HCT116 (cell line): ENCODE measurements at regions not wholly inside any gene's neighbourhood (a gene's known extent, or its start where the extent isn't known, plus 50 kb on each side); places are given as distances from the start of the nearest gene placed in this dataset.

Experiments
- ATAC-seq: fragments of 200-7000 bp; cut with Tn5 transposase; 2 replicates; pipeline ENCODE4 v1.9.1; 2020; ENCODE audit warnings: mild to moderate bottlenecking, moderate library complexity
- BruUV-seq: library from RNA; stranded (reverse); fragments of 400-500 nt; replicated peaks from 2 replicates; lab custom pipeline; 2021; lab: Mats Ljungman, UMichigan
- CTCF ChIA-PET: fragments of 300-600 bp; sonication (Branson Sonifier 250); formaldehyde crosslinking; loops from one replicate; lab custom pipeline; 2021; ENCODE audit warnings: antibody characterized with exemption; lab: Charles Lee
- POLR2A ChIA-PET: fragments of 300-600, 350-600 bp; sonication (Branson Sonifier 250); formaldehyde crosslinking; loops from one replicate; lab custom pipeline; 2021; ENCODE audit warnings: antibody characterized with exemption; lab: Charles Lee
- RAD21 ChIA-PET, 2 experiments: fragments of 300-600 bp; sonication (Branson Sonifier 250); formaldehyde crosslinking; loops; one replicate each; lab custom pipeline; 2023; ENCODE audit warnings: low total read pairs in 2 of 2; ENCODE audit not compliant: uncharacterized antibody in 2 of 2, unreplicated experiment in 2 of 2, low non-redundant PET in 1 of 2; lab: Charles Lee
- DNase-seq: peaks from one replicate; pipeline ENCODE4 v3.0.0-alpha.2; 2010; ENCODE audit warnings: low read depth, low spot score
- H2AFZ ChIP-seq: fragments of 200-600 bp; shearing (Covaris generic), sonication (generic); 2 replicates; pipeline ENCODE4 v1.6.1; 2017; ENCODE audit warnings: low read depth, mixed run types, mixed read lengths, antibody characterized with exemption, low read length; ENCODE audit not compliant: poor library complexity, severe bottlenecking
- H3K27ac ChIP-seq: 2 replicates; pipeline ENCODE4 v1.5.1; 2012; ENCODE audit warnings: low read depth, low read length
- H3K27me3 ChIP-seq: fragments of 200-600 bp; sonication (generic); 2 replicates; pipeline ENCODE4 v1.6.1; 2016; ENCODE audit warnings: mixed run types, low read length, mixed read lengths; ENCODE audit not compliant: insufficient read depth
- H3K36me3 ChIP-seq, 2 experiments: fragments of 200-500 bp in 1 of 2; fragments of 200-600 bp in 1 of 2; sonication (Bioruptor generic) in 1 of 2; sonication (generic) in 1 of 2; 2 replicates each; pipeline versions ENCODE4 v1.5.1 to v1.6.1; 2014 to 2016; ENCODE audit warnings: low read length in 2 of 2, inconsistent platforms in 1 of 2, mixed read lengths in 1 of 2, mixed run types in 1 of 2; ENCODE audit not compliant: insufficient read depth in 2 of 2, control insufficient read depth in 1 of 2
- H3K4me1 ChIP-seq, 2 experiments: fragments of 200-600 bp in 1 of 2; sonication (generic) in 1 of 2; 2 replicates each; pipeline versions ENCODE4 v1.5.1 to v1.6.1; 2012 to 2017; ENCODE audit warnings: low read length in 2 of 2, inconsistent platforms in 1 of 2, mild to moderate bottlenecking in 1 of 2, mixed read lengths in 1 of 2, mixed run types in 1 of 2, moderate library complexity in 1 of 2; ENCODE audit not compliant: insufficient read depth in 2 of 2, control insufficient read depth in 1 of 2
- H3K4me2 ChIP-seq: fragments of 200-600 bp; sonication (generic); 2 replicates; pipeline ENCODE4 v1.6.1; 2017; ENCODE audit warnings: mixed run types, low read length, mixed read lengths
- H3K4me3 ChIP-seq, 2 experiments: fragments of 200-600 bp in 1 of 2; sonication (generic) in 1 of 2; replicated peaks in 1 of 2; 2 replicates each; pipeline ENCODE4 v1.5.1; 2011 to 2016; ENCODE audit warnings: low read length in 2 of 2, control low read depth in 1 of 2, low read depth in 1 of 2, mild to moderate bottlenecking in 1 of 2, mixed read lengths in 1 of 2, mixed run types in 1 of 2
- H3K79me2 ChIP-seq: fragments of 200-600 bp; sonication (generic); 2 replicates; pipeline ENCODE4 v1.6.1; 2017; ENCODE audit warnings: mild to moderate bottlenecking, mixed run types, low read length, moderate library complexity, mixed read lengths; ENCODE audit not compliant: insufficient read depth
- H3K9ac ChIP-seq: fragments of 200-600 bp; sonication (generic); 2 replicates; pipeline ENCODE4 v1.6.1; 2016; ENCODE audit warnings: low read length, mixed read lengths
- H3K9me2 ChIP-seq: fragments of 200-600 bp; sonication (generic), shearing (Covaris generic); 2 replicates; pipeline ENCODE4 v1.6.1; 2017; ENCODE audit warnings: mixed run types, mild to moderate bottlenecking, moderate library complexity; ENCODE audit not compliant: insufficient read depth
- H3K9me3 ChIP-seq, 2 experiments: fragments of 200-500 bp in 1 of 2; fragments of 200-600 bp in 1 of 2; sonication (Bioruptor generic) in 1 of 2; sonication (generic) in 1 of 2; 2 replicates each; pipeline ENCODE4 v1.6.1; 2014 to 2017; ENCODE audit warnings: low read length in 2 of 2, mixed read lengths in 2 of 2, inconsistent platforms in 1 of 2, low read depth in 1 of 2, mild to moderate bottlenecking in 1 of 2, mixed run types in 1 of 2, moderate library complexity in 1 of 2; ENCODE audit not compliant: control insufficient read depth in 1 of 2, insufficient read depth in 1 of 2
- H4K20me1 ChIP-seq: fragments of 200-600 bp; sonication (generic), shearing (Covaris generic); 2 replicates; pipeline ENCODE4 v1.6.1; 2017; ENCODE audit warnings: mixed run types, mild to moderate bottlenecking, moderate library complexity; ENCODE audit not compliant: insufficient read depth
- ATF3 ChIP-seq: IDR thresholded peaks from 2 replicates; pipeline ENCODE4 v1.6.1; 2012
- CBX3 ChIP-seq: IDR thresholded peaks from 2 replicates; pipeline ENCODE4 v1.6.1; 2012; ENCODE audit warnings: low read depth
- CEBPB ChIP-seq: IDR thresholded peaks from 2 replicates; pipeline ENCODE4 v1.6.1; 2012; ENCODE audit warnings: low read depth
- CTCF ChIP-seq, 3 experiments: fragments of 200-600 bp in 1 of 3; sonication (generic) in 1 of 3; IDR thresholded peaks in 2 of 3; conservative IDR thresholded peaks in 1 of 3; 2 replicates each; pipeline ENCODE4 v1.5.1; 2012 to 2017; ENCODE audit warnings: low read depth in 2 of 3, low read length in 2 of 3, antibody characterized with exemption in 1 of 3, borderline replicate concordance in 1 of 3, control low read depth in 1 of 3, mild to moderate bottlenecking in 1 of 3, mixed read lengths in 1 of 3, mixed run types in 1 of 3, moderate library complexity in 1 of 3; ENCODE audit not compliant: insufficient read depth in 1 of 3
- EGR1 ChIP-seq: IDR thresholded peaks from 2 replicates; pipeline ENCODE4 v1.6.1; 2012; ENCODE audit warnings: low read depth
- ELF1 ChIP-seq: IDR thresholded peaks from 2 replicates; pipeline ENCODE4 v1.6.1; 2012; ENCODE audit warnings: low read depth, borderline replicate concordance
- EZH2 ChIP-seq: fragments of 200-600 bp; sonication (generic); IDR thresholded peaks from 2 replicates; pipeline ENCODE4 v1.6.1; 2017; ENCODE audit warnings: antibody characterized with exemption, mixed run types
- EZH2phosphoT487 ChIP-seq: fragments of 200-600 bp; IDR thresholded peaks from 2 replicates; pipeline ENCODE4 v1.6.1; 2018; ENCODE audit warnings: antibody characterized with exemption, borderline replicate concordance
- FOSL1 ChIP-seq: IDR thresholded peaks from 2 replicates; pipeline ENCODE4 v1.6.1; 2012; ENCODE audit warnings: low read depth
- MAX ChIP-seq: IDR thresholded peaks from 2 replicates; pipeline ENCODE4 v1.6.1; 2012
- POLR2A ChIP-seq: IDR thresholded peaks from 2 replicates; pipeline ENCODE4 v1.7.0; 2011; ENCODE audit warnings: borderline replicate concordance; ENCODE audit not compliant: insufficient read depth, insufficient read length; ENCODE audit errors: extremely low read depth
- POLR2AphosphoS5 ChIP-seq: IDR thresholded peaks from 2 replicates; pipeline ENCODE4 v1.6.1; 2011; ENCODE audit warnings: mild to moderate bottlenecking, low read depth, low read length, moderate library complexity
- RAD21 ChIP-seq: IDR thresholded peaks from 2 replicates; pipeline ENCODE4 v1.6.1; 2012; ENCODE audit warnings: low read depth, mild to moderate bottlenecking
- REST ChIP-seq: IDR thresholded peaks from 2 replicates; pipeline ENCODE4 v1.6.1; 2012; ENCODE audit warnings: low read depth
- SIN3A ChIP-seq: IDR thresholded peaks from 2 replicates; pipeline ENCODE4 v1.6.1; 2012; ENCODE audit warnings: low read depth
- SP1 ChIP-seq: IDR thresholded peaks from 2 replicates; pipeline ENCODE4 v1.6.1; 2012; ENCODE audit warnings: low read depth
- SRF ChIP-seq: IDR thresholded peaks from 2 replicates; pipeline ENCODE4 v1.6.1; 2012; ENCODE audit warnings: low read depth
- TCF7L2 ChIP-seq: IDR thresholded peaks from 2 replicates; pipeline ENCODE4 v1.7.0; 2011; ENCODE audit warnings: borderline replicate concordance, inconsistent platforms; ENCODE audit not compliant: insufficient read depth, insufficient read length; ENCODE audit errors: extremely low read depth
- ZFX ChIP-seq: fragments of 450-650 bp; IDR thresholded peaks from 2 replicates; pipeline ENCODE4 v1.6.1; 2017
- ZNF274 ChIP-seq: fragments of 200-500 bp; sonication (Bioruptor generic); IDR thresholded peaks from 2 replicates; pipeline ENCODE4 v1.6.1; 2014; ENCODE audit warnings: mild to moderate bottlenecking, low read depth, low read length, inconsistent platforms
- intact Hi-C: fragments of 100-400 bp; cut with micrococcal nuclease; formaldehyde crosslinking; loops from 2 replicates; pipeline ENCODE4 v1.10.0; 2022

GRCh38 chr18:68569936-68570335 lies 145.0 kb downstream of the TMX3 start:
- no peaks in the 10 kb centered on the region for H3K36me3 ChIP-seq
- H3K4me1 ChIP-seq, result no peaks in the 10 kb centered on the region
- no peaks in the 10 kb centered on the region for H3K9me2 ChIP-seq
- POLR2A ChIA-PET, result no interaction called here
- no peak for DNase-seq
- ATAC-seq, result no peak
- H3K4me3 ChIP-seq, result no peak overlapping the region
- H3K79me2 ChIP-seq, result no peaks in the 10 kb centered on the region
- H2AFZ ChIP-seq, result no peak overlapping the region
- no TSS peak for BruUV-seq
- H4K20me1 ChIP-seq, result no peaks in the 10 kb centered on the region
- RAD21 ChIA-PET, result no interaction called here
- H3K27me3 ChIP-seq, result no peaks in the 10 kb centered on the region
- CTCF ChIA-PET, result no interaction called here
- no peaks in the 10 kb centered on the region; a peak in 1 of 4 replicates for H3K9me3 ChIP-seq
- intact Hi-C loops, result no loop called here
- H3K4me2 ChIP-seq, result no peak overlapping the region
- TF ChIP-seq POLR2AphosphoS5 (no peak), EZH2phosphoT487 (no peak), TCF7L2 (no peak), SRF (no peak), ZFX (no peak), MAX (no peak), SIN3A (no peak), CTCF (IDR thresholded peaks at IDR 0.05 in 2 of 3, conservative IDR thresholded peaks at IDR 0.05 in 1 of 3; ENCODE audit: borderline replicate concordance in 1 of 3, insufficient read depth in 1 of 3, low read depth in 2 of 3, low read length in 2 of 3) (no peak), EZH2 (no peak), RAD21 (no peak), POLR2A (no peak), ZNF274 (no peak), REST (no peak), ATF3 (no peak), ELF1 (no peak), FOSL1 (no peak), SP1 (no peak), CBX3 (no peak), EGR1 (no peak), CEBPB (no peak)
- no peak overlapping the region for H3K9ac ChIP-seq
- H3K27ac ChIP-seq, result no peak overlapping the region
